ENCODE measurements at regions not wholly inside any gene's neighbourhood (a gene's known extent, or its start where the extent isn't known, plus 50 kb on each side); places are given as distances from the start of the nearest gene placed in this dataset.
"Not testable (repeated sequence)": the region's sequence is repeated elsewhere in the genome, so short reads cannot be mapped to it uniquely, and the experiment has no call there.

DNA sequence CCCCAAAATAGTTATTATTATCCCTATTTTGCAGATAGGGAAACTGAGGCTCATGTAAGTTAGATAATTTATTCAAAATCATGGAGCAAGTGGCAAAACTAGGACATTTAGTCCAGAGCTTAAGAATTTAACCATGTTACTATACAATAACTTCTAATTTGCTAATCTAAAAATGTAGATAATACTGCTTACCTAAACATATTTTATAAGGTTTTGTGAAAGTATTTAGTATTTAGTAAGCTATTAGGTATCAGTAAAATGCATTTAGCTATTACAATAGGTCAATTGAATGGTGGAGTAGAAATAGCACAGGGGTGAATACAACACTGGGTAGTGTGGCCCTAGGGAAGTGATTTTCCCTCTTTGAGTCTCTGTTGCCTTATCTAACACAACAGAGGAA lies 648.3 kb downstream of the KIF4B start:
- no peak overlapping the region for H3K27ac ChIP-seq (ENCODE audit: low read depth in 2 of 2, low read length in 2 of 2)
- TF ChIP-seq, protein P1, sequence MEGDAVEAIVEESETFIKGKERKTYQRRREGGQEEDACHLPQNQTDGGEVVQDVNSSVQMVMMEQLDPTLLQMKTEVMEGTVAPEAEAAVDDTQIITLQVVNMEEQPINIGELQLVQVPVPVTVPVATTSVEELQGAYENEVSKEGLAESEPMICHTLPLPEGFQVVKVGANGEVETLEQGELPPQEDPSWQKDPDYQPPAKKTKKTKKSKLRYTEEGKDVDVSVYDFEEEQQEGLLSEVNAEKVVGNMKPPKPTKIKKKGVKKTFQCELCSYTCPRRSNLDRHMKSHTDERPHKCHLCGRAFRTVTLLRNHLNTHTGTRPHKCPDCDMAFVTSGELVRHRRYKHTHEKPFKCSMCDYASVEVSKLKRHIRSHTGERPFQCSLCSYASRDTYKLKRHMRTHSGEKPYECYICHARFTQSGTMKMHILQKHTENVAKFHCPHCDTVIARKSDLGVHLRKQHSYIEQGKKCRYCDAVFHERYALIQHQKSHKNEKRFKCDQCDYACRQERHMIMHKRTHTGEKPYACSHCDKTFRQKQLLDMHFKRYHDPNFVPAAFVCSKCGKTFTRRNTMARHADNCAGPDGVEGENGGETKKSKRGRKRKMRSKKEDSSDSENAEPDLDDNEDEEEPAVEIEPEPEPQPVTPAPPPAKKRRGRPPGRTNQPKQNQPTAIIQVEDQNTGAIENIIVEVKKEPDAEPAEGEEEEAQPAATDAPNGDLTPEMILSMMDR (IDR thresholded peaks at IDR 0.05; ENCODE audit: borderline replicate concordance, extremely low read depth, insufficient read depth), result no peak
- no peak for FAIRE-seq
- no peaks in the 10 kb centered on the region for H3K36me3 ChIP-seq (ENCODE audit: control insufficient read depth in 2 of 3, insufficient read depth in 3 of 3, low read length in 3 of 3)
- intact Hi-C loops (cut with DNase I), result no loop called here
- H3K9me3 ChIP-seq (ENCODE audit: control insufficient read depth in 2 of 3, insufficient read depth in 1 of 3, low read length in 3 of 3), result no peaks in the 10 kb centered on the region
- no peak for DNase-seq
- H3K4me3 ChIP-seq (ENCODE audit: low read length in 3 of 3), result no peak overlapping the region
- H3K9ac ChIP-seq (ENCODE audit: low read length in 3 of 3), result no peak overlapping the region
- no peaks in the 10 kb centered on the region for H3K4me1 ChIP-seq (ENCODE audit: control insufficient read depth in 2 of 3, insufficient read depth in 2 of 3, low read depth in 1 of 3, low read length in 3 of 3)
- H3K27me3 ChIP-seq (ENCODE audit: control insufficient read depth, insufficient read depth, low read length), result no peaks in the 10 kb centered on the region

DNA sequence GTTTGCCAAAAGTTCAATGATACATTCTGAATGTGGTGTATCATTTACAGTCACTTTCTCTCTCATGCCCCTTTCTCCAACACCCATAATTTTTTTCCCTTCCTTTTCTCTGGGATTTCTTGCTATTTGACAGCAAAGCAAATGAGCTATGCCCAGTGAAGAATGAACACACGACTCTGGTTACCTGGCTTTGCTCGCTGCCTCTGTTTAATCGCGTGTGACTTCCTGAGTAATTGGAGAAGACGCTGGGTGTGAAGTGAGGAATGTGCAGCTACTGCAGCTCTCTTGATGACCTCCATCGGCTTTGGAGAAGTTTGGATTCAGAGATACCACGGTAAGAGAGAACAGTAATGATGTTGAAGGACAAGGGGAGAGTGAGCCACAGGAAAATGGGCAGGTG lies 651.8 kb downstream of the KIF4B start:
- peak in 4 of 5 donors; percentile 48 to 94 (median 88) for DNase-seq

GRCh38 chr5:155672001-155672400 lies 655.0 kb upstream of the SGCD start:
- FAIRE-seq; intact Hi-C loops (cut with DNase I): not testable (repeated sequence)

More for the DNA sequence above, 651.8 kb downstream of the KIF4B start:
- no peak for FAIRE-seq
- no peak overlapping the region for H3K4me3 ChIP-seq (ENCODE audit: low read length in 3 of 3)
- no peaks in the 10 kb centered on the region for H3K27me3 ChIP-seq (ENCODE audit: control insufficient read depth, insufficient read depth, low read length)
- no peaks in the 10 kb centered on the region for H3K9me3 ChIP-seq (ENCODE audit: control insufficient read depth in 2 of 3, insufficient read depth in 1 of 3, low read length in 3 of 3)
- no peaks in the 10 kb centered on the region for H3K4me1 ChIP-seq (ENCODE audit: control insufficient read depth in 2 of 3, insufficient read depth in 2 of 3, low read depth in 1 of 3, low read length in 3 of 3)
- no peak overlapping the region for H3K9ac ChIP-seq (ENCODE audit: low read length in 3 of 3)
- H3K36me3 ChIP-seq (ENCODE audit: control insufficient read depth in 2 of 3, insufficient read depth in 3 of 3, low read length in 3 of 3), result no peaks in the 10 kb centered on the region
- H3K27ac ChIP-seq (ENCODE audit: low read depth in 2 of 2, low read length in 2 of 2), result no peak overlapping the region
- TF ChIP-seq, protein P1 (IDR thresholded peaks at IDR 0.05; ENCODE audit: borderline replicate concordance, extremely low read depth, insufficient read depth), result no peak
- intact Hi-C loops (cut with DNase I), result no loop called here

DNA sequence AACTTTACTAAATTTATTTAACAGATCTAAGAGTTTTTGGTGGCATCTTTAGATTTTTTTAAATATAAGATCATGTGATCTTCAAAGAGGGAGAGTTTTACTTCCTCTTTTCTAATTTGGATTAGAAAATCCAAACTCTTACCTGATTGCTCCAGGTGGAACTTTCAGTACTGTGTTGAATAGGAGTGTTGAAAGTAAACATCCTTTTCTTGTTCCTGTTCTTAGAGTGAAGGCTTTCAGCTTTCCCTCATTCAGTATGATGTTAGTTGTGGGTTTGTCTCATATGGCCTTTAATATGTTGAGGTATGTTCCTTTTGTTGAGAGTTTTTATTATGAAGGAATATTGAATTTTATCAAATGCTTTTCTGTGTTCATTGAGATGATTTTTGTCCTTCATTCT lies 650.0 kb upstream of the SGCD start:
- peaks cover 0 to 3% (median 0%) of the 10 kb centered on the region in 3 donors for H3K9me3 ChIP-seq (ENCODE audit: control insufficient read depth in 2 of 3, insufficient read depth in 1 of 3, low read length in 3 of 3)
- TF ChIP-seq, protein P1 (IDR thresholded peaks at IDR 0.05; ENCODE audit: borderline replicate concordance, extremely low read depth, insufficient read depth), result no peak

More at GRCh38 chr5:155672001-155672400, 655.0 kb upstream of the SGCD start:
- not testable (repeated sequence) for H3K36me3 ChIP-seq (ENCODE audit: control insufficient read depth in 2 of 3, insufficient read depth in 3 of 3, low read length in 3 of 3); DNase-seq; H3K27ac ChIP-seq (ENCODE audit: low read depth in 2 of 2, low read length in 2 of 2); H3K9me3 ChIP-seq (ENCODE audit: control insufficient read depth in 2 of 3, insufficient read depth in 1 of 3, low read length in 3 of 3); H3K9ac ChIP-seq (ENCODE audit: low read length in 3 of 3); H3K4me1 ChIP-seq (ENCODE audit: control insufficient read depth in 2 of 3, insufficient read depth in 2 of 3, low read depth in 1 of 3, low read length in 3 of 3); H3K27me3 ChIP-seq (ENCODE audit: control insufficient read depth, insufficient read depth, low read length); H3K4me3 ChIP-seq (ENCODE audit: low read length in 3 of 3)

More for the DNA sequence above, 650.0 kb upstream of the SGCD start:
- Histone ChIP-seq H3K4me3 (ENCODE audit: low read length in 3 of 3) (no peak overlapping the region), H3K9ac (ENCODE audit: low read length in 3 of 3) (no peak overlapping the region), H3K36me3 (ENCODE audit: control insufficient read depth in 2 of 3, insufficient read depth in 3 of 3, low read length in 3 of 3) (no peaks in the 10 kb centered on the region), H3K4me1 (ENCODE audit: control insufficient read depth in 2 of 3, insufficient read depth in 2 of 3, low read depth in 1 of 3, low read length in 3 of 3) (no peaks in the 10 kb centered on the region), H3K27me3 (ENCODE audit: control insufficient read depth, insufficient read depth, low read length) (no peaks in the 10 kb centered on the region), H3K27ac (ENCODE audit: low read depth in 2 of 2, low read length in 2 of 2) (no peak overlapping the region)
- FAIRE-seq, result no peak
- intact Hi-C loops (cut with DNase I), result no loop called here
- DNase-seq, result no peak

Measured in kidney (tissue), 13 donors.